ENCODE measurements at regions not wholly inside any gene's neighbourhood (a gene's known extent, or its start where the extent isn't known, plus 50 kb on each side); places are given as distances from the start of the nearest gene placed in this dataset.

DNA sequence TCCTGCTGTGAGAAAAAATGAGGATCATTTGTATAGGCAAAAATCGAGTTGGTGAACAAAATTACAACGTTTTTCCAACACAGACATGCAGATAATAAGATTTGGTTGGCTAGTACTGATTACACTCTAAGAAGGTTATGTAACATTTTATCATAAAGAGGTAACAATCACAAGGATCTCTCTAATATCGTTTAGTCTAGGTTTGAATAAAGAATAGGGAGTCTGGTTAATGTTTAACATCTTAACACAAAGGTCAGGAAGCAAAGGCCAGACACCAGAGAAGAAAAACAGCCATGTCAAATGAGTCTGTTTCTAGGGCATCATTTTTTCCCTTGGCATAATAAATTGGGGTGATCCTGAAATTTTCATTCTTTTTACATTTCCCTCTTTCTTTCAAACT, 207.4 kb upstream of the CHRM3 start:
- TF ChIP-seq CTCF (conservative IDR thresholded peaks at IDR 0.05) (no peak), ZFX (IDR thresholded peaks at IDR 0.05) (no peak)
